GM19328 (cell line): ENCODE measurements at regions not wholly inside any gene's neighbourhood (a gene's known extent, or its start where the extent isn't known, plus 50 kb on each side); places are given as distances from the start of the nearest gene placed in this dataset.

ENCODE experiments used
- ATAC-seq: cut with Tn5 transposase; IDR thresholded peaks from one replicate; pipeline ENCODE4 v1.9.1; 2021; ENCODE audit warnings: mild to moderate bottlenecking, moderate library complexity; ENCODE audit not compliant: unreplicated experiment

- ATAC-seq: no peak
These were observed 215.3 kb upstream of the SOX9 start for GRCh38 chr17:71905376-71906031.

- ATAC-seq: no peak
These were observed 211.7 kb upstream of the SOX9 start for GRCh38 chr17:71909155-71909554.

- ATAC-seq: no peak
These were observed 210.8 kb upstream of the SOX9 start for GRCh38 chr17:71910002-71910401.

- ATAC-seq: no peak
These were observed 206.8 kb upstream of the SOX9 start for GRCh38 chr17:71914042-71914441.

- no peak for ATAC-seq
These were observed 206.0 kb upstream of the SOX9 start for GRCh38 chr17:71914812-71915211.

GRCh38 chr17:71917715-71918114, 203.1 kb upstream of the SOX9 start:
- no peak for ATAC-seq

- ATAC-seq: no peak
These were observed 201.6 kb upstream of the SOX9 start for GRCh38 chr17:71919186-71919585.

- no peak for ATAC-seq
These were observed 200.9 kb upstream of the SOX9 start for GRCh38 chr17:71919896-71920295.

- ATAC-seq: no peak
These were observed 199.0 kb upstream of the SOX9 start for GRCh38 chr17:71921796-71922195.

- no peak for ATAC-seq
These were observed 198.4 kb upstream of the SOX9 start for GRCh38 chr17:71922439-71922838.

- ATAC-seq: no peak
These were observed 193.9 kb upstream of the SOX9 start for GRCh38 chr17:71926746-71927398.

- ATAC-seq: no peak
These were observed 187.5 kb upstream of the SOX9 start for GRCh38 chr17:71933306-71933705.

GRCh38 chr17:71934520-71934919, 186.3 kb upstream of the SOX9 start:
- no peak for ATAC-seq

- no peak for ATAC-seq
These were observed 185.5 kb upstream of the SOX9 start for GRCh38 chr17:71935341-71935740.

GRCh38 chr17:71936977-71937376, 183.8 kb upstream of the SOX9 start:
- ATAC-seq: no peak

- ATAC-seq: no peak
These were observed 182.9 kb upstream of the SOX9 start for GRCh38 chr17:71937914-71938313.

- ATAC-seq: no peak
These were observed 182.3 kb upstream of the SOX9 start for GRCh38 chr17:71938340-71939010.

- no peak for ATAC-seq
These were observed 178.9 kb upstream of the SOX9 start for GRCh38 chr17:71941920-71942319.

GRCh38 chr17:71942626-71943025, 178.2 kb upstream of the SOX9 start:
- no peak for ATAC-seq

GRCh38 chr17:71948703-71949422, 172.0 kb upstream of the SOX9 start:
- ATAC-seq: no peak

- ATAC-seq: no peak
These were observed 161.7 kb upstream of the SOX9 start for GRCh38 chr17:71959154-71959553.

- ATAC-seq: no peak
These were observed 157.5 kb upstream of the SOX9 start for GRCh38 chr17:71963351-71963750.
